HEK293 (cell line): ENCODE measurements at regions not wholly inside any gene's neighbourhood (a gene's known extent, or its start where the extent isn't known, plus 50 kb on each side); places are given as distances from the start of the nearest gene placed in this dataset.

Experiments
- CTCF ChIA-PET: fragments of 350-600 bp; formaldehyde crosslinking; extraction: SDS; loops from one replicate; lab custom pipeline; 2021; ENCODE audit warnings: antibody characterized with exemption; lab: Yijun Ruan, JAX
- POLR2A ChIA-PET: fragments of 300-600 bp; formaldehyde crosslinking; extraction: SDS; loops from one replicate; lab custom pipeline; 2020; ENCODE audit warnings: antibody characterized with exemption, inconsistent platforms; lab: Yijun Ruan, JAX
- H3K27ac ChIP-seq: fragments of 200-500 bp; sonication (Bioruptor generic); 2 replicates; pipeline ENCODE4 v1.5.1; 2014; ENCODE audit warnings: low read depth, low read length, control low read depth, inconsistent platforms; ENCODE audit errors: extremely low read depth
- H3K36me3 ChIP-seq, 2 experiments: fragments of 200-500 bp in 1 of 2; sonication (Bioruptor generic) in 1 of 2; 1 replicate in 1 of 2; 2 replicates in 1 of 2; pipeline ENCODE4 v1.5.1; 2014 to 2017; ENCODE audit warnings: inconsistent platforms in 2 of 2, low read length in 2 of 2; ENCODE audit not compliant: control insufficient read depth in 2 of 2, insufficient read depth in 1 of 2
- H3K4me1 ChIP-seq: fragments of 200-500 bp; sonication (Bioruptor generic); 2 replicates; pipeline ENCODE4 v1.5.1; 2014; ENCODE audit warnings: mild to moderate bottlenecking, low read length, inconsistent platforms; ENCODE audit not compliant: control insufficient read depth, insufficient read depth
- H3K4me3 ChIP-seq: 2 replicates; pipeline ENCODE4 v1.5.1; 2011; ENCODE audit warnings: low read depth, mild to moderate bottlenecking, control low read depth, low read length, moderate library complexity
- H3K9me3 ChIP-seq: fragments of 200-500 bp; sonication (Bioruptor generic); 2 replicates; pipeline ENCODE4 v1.5.1; 2014; ENCODE audit warnings: low read depth, low read length, inconsistent platforms; ENCODE audit not compliant: control insufficient read depth, insufficient read depth
- ATF2 ChIP-seq: fragments of 450-650 bp; formaldehyde crosslinking; IDR thresholded peaks from 2 replicates; pipeline ENCODE4 v1.5.1; 2016; ENCODE audit warnings: missing biosample characterization, missing genetic modification characterization, low read depth
- BCL11B ChIP-seq: fragments of 450-650 bp; formaldehyde crosslinking; IDR thresholded peaks from 2 replicates; pipeline ENCODE4 v1.5.1; 2016; ENCODE audit warnings: low read depth, missing biosample characterization, missing genetic modification characterization
- GLIS2 ChIP-seq: fragments of 450-650 bp; formaldehyde crosslinking; IDR thresholded peaks from 2 replicates; pipeline ENCODE4 v1.5.1; 2016; ENCODE audit warnings: missing biosample characterization, missing genetic modification characterization
- KLF16 ChIP-seq: fragments of 450-650 bp; formaldehyde crosslinking; IDR thresholded peaks from 2 replicates; pipeline ENCODE4 v1.5.1; 2017; ENCODE audit warnings: missing biosample characterization, missing genetic modification characterization
- SP2 ChIP-seq: fragments of 450-650 bp; formaldehyde crosslinking; IDR thresholded peaks from 2 replicates; pipeline ENCODE4 v1.5.1; 2016; ENCODE audit warnings: missing biosample characterization, missing genetic modification characterization
- YY1 ChIP-seq: fragments of 450-650 bp; formaldehyde crosslinking; IDR thresholded peaks from 2 replicates; pipeline ENCODE4 v1.5.1; 2018; ENCODE audit warnings: missing biosample characterization, missing genetic modification characterization
- ZBTB10 ChIP-seq: fragments of 450-650 bp; formaldehyde crosslinking; IDR thresholded peaks from 2 replicates; pipeline ENCODE4 v1.5.1; 2016; ENCODE audit warnings: missing biosample characterization, missing genetic modification characterization
- ZBTB20 ChIP-seq: fragments of 450-650 bp; formaldehyde crosslinking; IDR thresholded peaks from 2 replicates; pipeline ENCODE4 v1.5.1; 2016; ENCODE audit warnings: missing biosample characterization, missing genetic modification characterization
- ZBTB6 ChIP-seq: fragments of 450-650 bp; formaldehyde crosslinking; IDR thresholded peaks from 2 replicates; pipeline ENCODE4 v1.5.1; 2017; ENCODE audit warnings: missing biosample characterization, missing genetic modification characterization
- ZBTB7A ChIP-seq: fragments of 450-650 bp; formaldehyde crosslinking; IDR thresholded peaks from 2 replicates; pipeline ENCODE4 v1.5.1; 2016; ENCODE audit warnings: low read depth, missing biosample characterization, missing genetic modification characterization
- ZNF133 ChIP-seq: fragments of 450-650 bp; formaldehyde crosslinking; IDR thresholded peaks from 2 replicates; pipeline ENCODE4 v1.5.1; 2016; ENCODE audit warnings: missing biosample characterization, missing genetic modification characterization
- ZNF24 ChIP-seq: fragments of 450-650 bp; formaldehyde crosslinking; IDR thresholded peaks from 2 replicates; pipeline ENCODE4 v1.5.1; 2016; ENCODE audit warnings: missing biosample characterization, missing genetic modification characterization
- ZNF292 ChIP-seq: fragments of 450-650 bp; formaldehyde crosslinking; IDR thresholded peaks from 2 replicates; pipeline ENCODE4 v1.5.1; 2016; ENCODE audit warnings: low read depth, missing biosample characterization, missing genetic modification characterization, borderline replicate concordance
- ZNF324 ChIP-seq: fragments of 450-650 bp; formaldehyde crosslinking; IDR thresholded peaks from 2 replicates; pipeline ENCODE4 v1.5.1; 2016; ENCODE audit warnings: missing biosample characterization, missing genetic modification characterization
- ZNF341 ChIP-seq: fragments of 450-650 bp; formaldehyde crosslinking; IDR thresholded peaks from 2 replicates; pipeline ENCODE4; 2016; ENCODE audit warnings: low read depth, missing biosample characterization, missing genetic modification characterization
- ZNF350 ChIP-seq: fragments of 450-650 bp; formaldehyde crosslinking; IDR thresholded peaks from 2 replicates; pipeline ENCODE4 v1.5.0; 2017; ENCODE audit warnings: missing biosample characterization, mild to moderate bottlenecking, missing genetic modification characterization
- ZNF366 ChIP-seq: fragments of 450-650 bp; formaldehyde crosslinking; conservative IDR thresholded peaks from 2 replicates; pipeline ENCODE4 v1.5.1; 2016; ENCODE audit warnings: missing biosample characterization, missing genetic modification characterization
- ZNF416 ChIP-seq: fragments of 450-650 bp; formaldehyde crosslinking; IDR thresholded peaks from 2 replicates; pipeline ENCODE4 v1.5.1; 2016; ENCODE audit warnings: missing biosample characterization, missing genetic modification characterization
- ZNF48 ChIP-seq: fragments of 450-650 bp; formaldehyde crosslinking; IDR thresholded peaks from 2 replicates; pipeline ENCODE4 v1.5.1; 2016; ENCODE audit warnings: missing biosample characterization, missing genetic modification characterization
- ZNF501 ChIP-seq: fragments of 450-650 bp; formaldehyde crosslinking; IDR thresholded peaks from 2 replicates; pipeline ENCODE4 v1.5.1; 2016; ENCODE audit warnings: missing biosample characterization, missing genetic modification characterization
- ZNF513 ChIP-seq: fragments of 450-650 bp; IDR thresholded peaks from 2 replicates; pipeline ENCODE4 v1.5.1; 2018; ENCODE audit warnings: missing biosample characterization, missing genetic modification characterization
- ZNF600 ChIP-seq: fragments of 450-650 bp; formaldehyde crosslinking; IDR thresholded peaks from 2 replicates; pipeline ENCODE4 v1.5.1; 2016; ENCODE audit warnings: missing biosample characterization, missing genetic modification characterization
- ZNF621 ChIP-seq: fragments of 450-650 bp; formaldehyde crosslinking; IDR thresholded peaks from 2 replicates; pipeline ENCODE4 v1.5.1; 2017; ENCODE audit warnings: missing biosample characterization, missing genetic modification characterization
- ZNF664 ChIP-seq: fragments of 450-650 bp; formaldehyde crosslinking; IDR thresholded peaks from 2 replicates; pipeline ENCODE4 v1.5.1; 2016; ENCODE audit warnings: missing biosample characterization, missing genetic modification characterization
- ZSCAN16 ChIP-seq: fragments of 450-650 bp; formaldehyde crosslinking; IDR thresholded peaks from 2 replicates; pipeline ENCODE4 v1.5.1; 2016; ENCODE audit warnings: missing biosample characterization, missing genetic modification characterization
- ZSCAN23 ChIP-seq: fragments of 450-650 bp; formaldehyde crosslinking; IDR thresholded peaks from 2 replicates; pipeline ENCODE4 v1.5.1; 2016; ENCODE audit warnings: missing biosample characterization, missing genetic modification characterization
- ZXDB ChIP-seq: fragments of 450-650 bp; formaldehyde crosslinking; IDR thresholded peaks from 2 replicates; pipeline ENCODE4 v1.5.1; 2016; ENCODE audit warnings: missing biosample characterization, missing genetic modification characterization
- TF ChIP-seq, protein P1 (sequence below): fragments of 450-650 bp; formaldehyde crosslinking; IDR thresholded peaks from 2 replicates; pipeline ENCODE4 v1.5.1; 2016; ENCODE audit warnings: missing biosample characterization, missing genetic modification characterization, borderline replicate concordance

GRCh38 chr1:14003552-14003951, 303.6 kb downstream of the PRDM2 start (continued):
- TF ChIP-seq, protein P1, sequence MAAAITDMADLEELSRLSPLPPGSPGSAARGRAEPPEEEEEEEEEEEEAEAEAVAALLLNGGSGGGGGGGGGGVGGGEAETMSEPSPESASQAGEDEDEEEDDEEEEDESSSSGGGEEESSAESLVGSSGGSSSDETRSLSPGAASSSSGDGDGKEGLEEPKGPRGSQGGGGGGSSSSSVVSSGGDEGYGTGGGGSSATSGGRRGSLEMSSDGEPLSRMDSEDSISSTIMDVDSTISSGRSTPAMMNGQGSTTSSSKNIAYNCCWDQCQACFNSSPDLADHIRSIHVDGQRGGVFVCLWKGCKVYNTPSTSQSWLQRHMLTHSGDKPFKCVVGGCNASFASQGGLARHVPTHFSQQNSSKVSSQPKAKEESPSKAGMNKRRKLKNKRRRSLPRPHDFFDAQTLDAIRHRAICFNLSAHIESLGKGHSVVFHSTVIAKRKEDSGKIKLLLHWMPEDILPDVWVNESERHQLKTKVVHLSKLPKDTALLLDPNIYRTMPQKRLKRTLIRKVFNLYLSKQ (tag by site-specific recombination): no peak
- TF ChIP-seq ZBTB10 (tag by site-specific recombination): no peak
- TF ChIP-seq SP2: no peak

- Histone ChIP-seq H3K9me3 (no peaks in the 10 kb centered on the region), H3K4me1 (no peaks in the 10 kb centered on the region), H3K27ac (no peak overlapping the region), H3K4me3 (no peak overlapping the region), H3K36me3 (no peaks in the 10 kb centered on the region)
- ChIA-PET CTCF (interaction anchor here (0.6 to 0.7 kb wide), 3 partner anchors 17 to 354 kb away, joined by 3 to 4 read pairs (median 3); no protein-coding TSS in a partner anchor), POLR2A (no interaction called here)
- TF ChIP-seq ZNF416 (tag by site-specific recombination) (no peak), ZBTB20 (tag by site-specific recombination) (no peak), ZNF24 (tag by site-specific recombination) (no peak), ZNF600 (tag by site-specific recombination) (no peak), KLF16 (tag by site-specific recombination) (no peak), ZNF350 (tag by site-specific recombination) (no peak), ZNF366 (no peak), ZBTB6 (tag by site-specific recombination) (no peak), ZBTB7A (tag by site-specific recombination) (no peak)
Measured at GRCh38 chr1:14009582-14009981, 309.6 kb downstream of the PRDM2 start.

DNA sequence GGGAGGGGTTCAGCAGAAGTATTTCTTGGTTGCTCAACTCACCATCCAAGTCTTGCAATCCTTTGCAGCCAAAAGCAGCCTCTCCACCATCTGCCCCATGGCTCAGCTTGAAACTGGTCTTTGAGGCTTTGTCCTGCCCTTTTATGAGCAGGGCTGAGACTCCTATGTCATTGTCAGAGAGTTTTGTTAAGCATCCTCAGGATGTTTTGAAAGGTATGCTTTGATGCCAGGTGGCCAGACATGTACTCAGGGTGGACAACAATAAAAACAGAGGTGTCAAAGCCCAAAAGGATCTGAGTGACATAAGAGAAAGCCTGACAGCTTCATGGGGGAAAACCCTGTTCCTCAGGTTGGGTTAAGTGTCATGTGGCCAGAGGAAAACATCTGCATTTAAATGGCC, 310.5 kb downstream of the PRDM2 start:
- TF ChIP-seq SP2: no peak
- TF ChIP-seq ZSCAN16 (tag by site-specific recombination): no peak
- no peak for TF ChIP-seq ZNF501
- no peak for TF ChIP-seq YY1 (tag by site-specific recombination)
- no peak for TF ChIP-seq ZSCAN23 (tag by site-specific recombination)
- TF ChIP-seq ZXDB (tag by site-specific recombination): no peak
- no peak for TF ChIP-seq ZNF48 (tag by site-specific recombination)
- TF ChIP-seq ATF2 (tag by site-specific recombination): no peak
- no peak for TF ChIP-seq ZNF24 (tag by site-specific recombination)
- no peak for TF ChIP-seq ZNF341
- no peak for TF ChIP-seq ZNF664 (tag by site-specific recombination)
- TF ChIP-seq BCL11B (tag by site-specific recombination): no peak
- no peak for TF ChIP-seq ZNF292 (tag by site-specific recombination)
- TF ChIP-seq GLIS2 (tag by site-specific recombination): no peak
- no peak for TF ChIP-seq ZNF513 (tag by site-specific recombination)
- TF ChIP-seq ZNF621 (tag by site-specific recombination): no peak
- no peak for TF ChIP-seq ZNF324
- TF ChIP-seq ZNF133 (tag by site-specific recombination): no peak
- TF ChIP-seq, all 188 proteins: peak for 0
- H3K36me3 ChIP-seq: no peaks in the 10 kb centered on the region
- no peak overlapping the region for H3K27ac ChIP-seq
- CTCF ChIA-PET: interaction anchor here (0.7 kb wide), 2 partner anchors 10 to 353 kb away, joined by 3 read pairs; no protein-coding TSS in a partner anchor
- H3K9me3 ChIP-seq: no peaks in the 10 kb centered on the region
- POLR2A ChIA-PET: no interaction called here
- H3K4me1 ChIP-seq: no peaks in the 10 kb centered on the region
- no peak overlapping the region for H3K4me3 ChIP-seq
